MM.1S (cell line): ENCODE measurements at regions not wholly inside any gene's neighbourhood (a gene's known extent, or its start where the extent isn't known, plus 50 kb on each side); places are given as distances from the start of the nearest gene placed in this dataset.

Experiments used
- DNase-seq: peaks from one replicate; pipeline ENCODE4 v3.0.0-alpha.2; 2015
- H2AFZ ChIP-seq: fragments of 300-600 bp; sonication (generic); 2 replicates; pipeline ENCODE4 v1.6.0; 2016; ENCODE audit warnings: antibody characterized with exemption, low read length
- H3F3A ChIP-seq: fragments of 300-600 bp; sonication (generic); 2 replicates; pipeline ENCODE4 v1.6.1; 2016; ENCODE audit warnings: mild to moderate bottlenecking, antibody characterized with exemption, low read length, moderate library complexity, mixed read lengths; ENCODE audit not compliant: insufficient read depth
- H3K27ac ChIP-seq: fragments of 300-600 bp; sonication (generic); 2 replicates; pipeline ENCODE4 v1.5.1; 2016; ENCODE audit warnings: mild to moderate bottlenecking, low read length
- H3K27me3 ChIP-seq: fragments of 300-600 bp; sonication (generic); replicated peaks from 2 replicates; pipeline ENCODE4 v1.6.0; 2016; ENCODE audit warnings: low read length; ENCODE audit not compliant: insufficient read depth
- H3K36me3 ChIP-seq: fragments of 300-600 bp; sonication (generic); replicated peaks from 2 replicates; pipeline ENCODE4 v1.6.1; 2016; ENCODE audit warnings: mild to moderate bottlenecking, low read length, mixed read lengths; ENCODE audit not compliant: insufficient read depth
- H3K4me1 ChIP-seq: fragments of 300-600 bp; sonication (generic); 2 replicates; pipeline ENCODE4 v1.6.1; 2016; ENCODE audit warnings: low read length, mixed read lengths
- H3K4me2 ChIP-seq: fragments of 300-600 bp; sonication (generic); 2 replicates; pipeline ENCODE4 v1.6.0; 2016; ENCODE audit warnings: low read depth, low read length
- H3K4me3 ChIP-seq: fragments of 300-600 bp; sonication (generic); 2 replicates; pipeline ENCODE4 v1.5.1; 2016; ENCODE audit warnings: low read length, mixed read lengths
- H3K79me2 ChIP-seq: fragments of 300-600 bp; sonication (generic); 2 replicates; pipeline ENCODE4 v1.6.1; 2016; ENCODE audit warnings: mixed run types, low read length, mixed read lengths
- H3K9ac ChIP-seq: fragments of 300-600 bp; sonication (generic); 2 replicates; pipeline ENCODE4 v1.6.1; 2016; ENCODE audit warnings: low read length, mixed read lengths
- H3K9me2 ChIP-seq: fragments of 300-600 bp; sonication (generic); replicated peaks from 2 replicates; pipeline ENCODE4 v1.6.1; 2016; ENCODE audit warnings: mild to moderate bottlenecking, low read length, mixed read lengths; ENCODE audit not compliant: insufficient read depth
- H3K9me3 ChIP-seq: fragments of 300-600 bp; sonication (generic); replicated peaks from 2 replicates; pipeline ENCODE4 v1.6.1; 2016; ENCODE audit warnings: mild to moderate bottlenecking, low read length, mixed read lengths; ENCODE audit not compliant: insufficient read depth
- H4K20me1 ChIP-seq: fragments of 300-600 bp; sonication (generic); 2 replicates; pipeline ENCODE4 v1.6.1; 2016; ENCODE audit warnings: mild to moderate bottlenecking, low read length, moderate library complexity, mixed read lengths; ENCODE audit not compliant: insufficient read depth
- CTCF ChIP-seq: fragments of 300-600 bp; sonication (generic); IDR thresholded peaks from 2 replicates; pipeline ENCODE4 v1.5.1; 2016; ENCODE audit warnings: antibody characterized with exemption, low read length, mixed read lengths
- EZH2 ChIP-seq: fragments of 300-600 bp; sonication (generic); optimal IDR thresholded peaks from 2 replicates; pipeline ENCODE3; 2017; ENCODE audit warnings: low read depth, mild to moderate bottlenecking, antibody characterized with exemption, low read length, mixed read lengths
- EZH2phosphoT487 ChIP-seq: fragments of 300-600 bp; sonication (generic); IDR thresholded peaks from 2 replicates; pipeline ENCODE4 v1.6.1; 2018; ENCODE audit warnings: antibody characterized with exemption, low read length

- TF ChIP-seq EZH2phosphoT487, result no peak
- TF ChIP-seq EZH2, result no peak
- no peak for TF ChIP-seq CTCF
- no peak for DNase-seq
- Histone ChIP-seq H3K79me2 (no peaks in the 10 kb centered on the region), H3K27me3 (no peaks in the 10 kb centered on the region), H3K9me2 (no peaks in the 10 kb centered on the region), H3K4me2 (no peak overlapping the region), H3K9ac (no peak overlapping the region), H3K4me1 (no peaks in the 10 kb centered on the region), H3K27ac (no peak overlapping the region), H3K36me3 (no peaks in the 10 kb centered on the region), H4K20me1 (no peaks in the 10 kb centered on the region), H3K9me3 (no peaks in the 10 kb centered on the region), H3K4me3 (no peak overlapping the region), H2AFZ (no peak overlapping the region), H3F3A (no peaks in the 10 kb centered on the region)
These were observed 121.0 kb upstream of the GAS1 start for GRCh38 chr9:87068177-87068840.

GRCh38 chr9:87069690-87070089 lies 122.4 kb upstream of the GAS1 start:
- H4K20me1 ChIP-seq, result no peaks in the 10 kb centered on the region
- H3K4me3 ChIP-seq, result no peak overlapping the region
- H3K4me2 ChIP-seq, result no peak overlapping the region
- H2AFZ ChIP-seq, result no peak overlapping the region
- no peaks in the 10 kb centered on the region for H3K79me2 ChIP-seq
- no peaks in the 10 kb centered on the region for H3K9me3 ChIP-seq
- no peaks in the 10 kb centered on the region for H3K36me3 ChIP-seq
- no peaks in the 10 kb centered on the region for H3K4me1 ChIP-seq
- no peaks in the 10 kb centered on the region for H3K27me3 ChIP-seq
- H3F3A ChIP-seq, result no peaks in the 10 kb centered on the region
- H3K27ac ChIP-seq, result no peak overlapping the region
- no peaks in the 10 kb centered on the region for H3K9me2 ChIP-seq
- no peak for DNase-seq
- H3K9ac ChIP-seq, result no peak overlapping the region
- TF ChIP-seq EZH2 (no peak), CTCF (no peak), EZH2phosphoT487 (no peak)

DNA sequence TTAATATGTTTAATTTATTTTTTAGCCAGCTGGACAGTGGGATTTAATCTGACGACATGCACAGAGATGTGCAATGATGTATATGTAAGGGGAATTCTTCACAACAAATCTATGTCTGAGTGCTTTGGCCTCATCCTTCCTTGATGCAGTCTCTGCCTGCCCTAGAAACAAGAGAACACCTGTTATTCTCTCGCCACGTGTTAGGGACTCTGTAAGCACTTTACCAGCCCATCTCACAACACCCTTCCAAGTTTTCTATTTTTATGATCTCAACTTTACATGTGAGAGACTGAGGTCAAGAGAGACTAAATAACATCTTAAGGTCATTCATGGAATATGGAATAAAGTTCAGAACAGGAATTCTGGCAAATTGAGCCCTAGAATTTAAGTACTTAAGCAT lies 123.0 kb upstream of the GAS1 start:
- Histone ChIP-seq H3K4me1 (no peaks in the 10 kb centered on the region), H3K4me2 (no peak overlapping the region), H4K20me1 (no peaks in the 10 kb centered on the region), H3K79me2 (no peaks in the 10 kb centered on the region), H3K36me3 (no peaks in the 10 kb centered on the region), H3K9me2 (no peaks in the 10 kb centered on the region), H3K27ac (no peak overlapping the region), H3F3A (no peaks in the 10 kb centered on the region), H2AFZ (no peak overlapping the region), H3K27me3 (no peaks in the 10 kb centered on the region), H3K9ac (no peak overlapping the region), H3K9me3 (no peaks in the 10 kb centered on the region), H3K4me3 (no peak overlapping the region)
- no peak for DNase-seq
- no peak for TF ChIP-seq EZH2
- TF ChIP-seq EZH2phosphoT487, result no peak
- TF ChIP-seq CTCF, result no peak
